Upper lobe of left lung (tissue), 4 donors: ENCODE measurements at regions not wholly inside any gene's neighbourhood (a gene's known extent, or its start where the extent isn't known, plus 50 kb on each side); places are given as distances from the start of the nearest gene placed in this dataset.

Source experiments
- EP300 ChIP-seq, 4 donors: sonication (generic); formaldehyde crosslinking; IDR thresholded peaks; one replicate each; pipeline ENCODE4 v1.5.1; 2017; ENCODE audit warnings: antibody characterized with exemption in 4 of 4, control low read depth in 2 of 4
- POLR2A ChIP-seq, 4 donors: fragments of 450-650 bp; IDR thresholded peaks; one replicate each; pipeline ENCODE4 v1.5.1; 2016 to 2017; ENCODE audit warnings: antibody characterized with exemption in 4 of 4, mild to moderate bottlenecking in 2 of 4
- TF ChIP-seq, protein P1 (sequence below), 6 experiments: fragments of 450-650 bp in 4 of 6; fragments of 200-600 bp in 2 of 6; sonication (generic) in 2 of 6; IDR thresholded peaks; one replicate each; pipeline ENCODE4 v1.5.1; 2016 to 2019; ENCODE audit warnings: antibody characterized with exemption in 6 of 6

DNA sequence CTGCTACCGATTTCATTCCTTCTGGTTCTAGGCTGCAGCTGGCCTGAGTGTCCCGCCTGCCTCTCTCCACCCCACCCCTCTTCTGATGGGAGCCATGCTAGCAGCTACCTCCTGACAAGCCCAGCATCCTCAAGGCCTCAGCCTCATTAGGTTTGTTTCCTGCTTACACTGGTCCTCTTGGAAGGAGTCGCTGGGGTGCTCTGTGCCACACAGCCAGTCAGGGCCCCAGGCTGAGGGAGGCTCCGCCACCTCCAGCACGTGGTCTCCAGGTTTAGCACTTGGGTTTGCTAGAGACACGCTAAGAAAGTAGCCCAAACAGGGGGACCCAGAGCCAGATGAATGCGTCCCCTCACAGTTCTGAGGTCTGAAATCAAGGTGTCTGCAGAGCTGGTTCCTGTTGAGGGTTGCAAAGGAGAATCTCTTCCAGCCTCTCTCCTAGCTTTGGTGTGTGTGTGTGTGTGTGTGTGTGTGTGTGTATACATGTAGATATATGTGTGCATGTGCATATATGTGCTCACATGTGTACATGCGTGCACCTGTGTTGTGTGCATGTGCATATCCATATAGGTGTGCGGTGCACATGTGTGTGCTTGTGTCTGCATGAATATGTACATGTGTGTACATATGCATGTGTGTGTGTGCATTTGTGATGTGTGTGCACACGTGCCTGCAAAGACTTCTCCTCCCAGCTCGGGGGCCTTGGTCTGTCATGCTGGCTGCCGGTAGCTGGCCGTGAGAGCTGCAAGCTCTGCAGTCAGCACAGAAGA lies 301.1 kb upstream of the AJAP1 start:
- TF ChIP-seq POLR2A (IDR thresholded peaks at IDR 0.05) (no peak), EP300 (IDR thresholded peaks at IDR 0.05) (no peak)
- TF ChIP-seq, protein P1, sequence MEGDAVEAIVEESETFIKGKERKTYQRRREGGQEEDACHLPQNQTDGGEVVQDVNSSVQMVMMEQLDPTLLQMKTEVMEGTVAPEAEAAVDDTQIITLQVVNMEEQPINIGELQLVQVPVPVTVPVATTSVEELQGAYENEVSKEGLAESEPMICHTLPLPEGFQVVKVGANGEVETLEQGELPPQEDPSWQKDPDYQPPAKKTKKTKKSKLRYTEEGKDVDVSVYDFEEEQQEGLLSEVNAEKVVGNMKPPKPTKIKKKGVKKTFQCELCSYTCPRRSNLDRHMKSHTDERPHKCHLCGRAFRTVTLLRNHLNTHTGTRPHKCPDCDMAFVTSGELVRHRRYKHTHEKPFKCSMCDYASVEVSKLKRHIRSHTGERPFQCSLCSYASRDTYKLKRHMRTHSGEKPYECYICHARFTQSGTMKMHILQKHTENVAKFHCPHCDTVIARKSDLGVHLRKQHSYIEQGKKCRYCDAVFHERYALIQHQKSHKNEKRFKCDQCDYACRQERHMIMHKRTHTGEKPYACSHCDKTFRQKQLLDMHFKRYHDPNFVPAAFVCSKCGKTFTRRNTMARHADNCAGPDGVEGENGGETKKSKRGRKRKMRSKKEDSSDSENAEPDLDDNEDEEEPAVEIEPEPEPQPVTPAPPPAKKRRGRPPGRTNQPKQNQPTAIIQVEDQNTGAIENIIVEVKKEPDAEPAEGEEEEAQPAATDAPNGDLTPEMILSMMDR (IDR thresholded peaks at IDR 0.05): no peak
